22Rv1 (cell line): ENCODE measurements at regions not wholly inside any gene's neighbourhood (a gene's known extent, or its start where the extent isn't known, plus 50 kb on each side); places are given as distances from the start of the nearest gene placed in this dataset.

ENCODE experiments used
- H3K27ac ChIP-seq: fragments of 450-650 bp; 2 replicates; pipeline ENCODE4 v1.5.1; 2017
- CTCF ChIP-seq: fragments of 450-650 bp; IDR thresholded peaks from 2 replicates; pipeline ENCODE4 v1.5.1; 2017; ENCODE audit warnings: mild to moderate bottlenecking
- ZFX ChIP-seq: fragments of 450-650 bp; IDR thresholded peaks from 2 replicates; pipeline ENCODE4 v1.6.1; 2017; ENCODE audit warnings: antibody characterized with exemption, borderline replicate concordance

DNA sequence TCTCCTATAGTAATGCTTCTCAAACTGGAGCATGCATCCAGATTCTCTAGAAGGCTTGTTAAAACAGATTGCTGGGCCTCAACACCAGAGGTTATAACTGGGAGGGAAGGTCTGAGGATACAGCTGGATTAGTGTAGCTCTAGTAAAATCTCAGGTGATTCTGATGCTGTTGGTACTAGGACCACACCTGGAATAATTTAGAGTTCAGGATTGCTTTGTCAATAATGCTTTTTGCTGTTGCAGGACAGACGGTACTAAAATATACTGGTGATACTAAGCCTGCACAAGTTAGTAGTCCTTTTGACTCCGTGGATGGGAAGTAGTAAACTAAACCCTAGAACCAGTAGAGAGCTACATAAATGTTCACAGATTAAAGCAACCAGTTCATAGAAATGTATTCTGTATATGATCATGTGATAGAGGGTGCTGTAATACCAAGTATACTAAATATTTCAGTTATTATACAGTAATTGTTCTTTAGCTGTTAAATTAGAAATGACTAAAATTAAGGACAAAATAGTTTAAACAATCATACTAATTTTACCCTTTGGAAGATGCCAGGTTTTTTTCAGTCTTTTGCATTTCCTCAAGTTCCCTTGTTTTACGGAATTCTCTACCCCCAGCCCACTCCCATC, 258.2 kb upstream of the STARD13 start:
- TF ChIP-seq CTCF (no peak), ZFX (no peak)
- H3K27ac ChIP-seq, result peak overlapping the region; percentile 100

DNA sequence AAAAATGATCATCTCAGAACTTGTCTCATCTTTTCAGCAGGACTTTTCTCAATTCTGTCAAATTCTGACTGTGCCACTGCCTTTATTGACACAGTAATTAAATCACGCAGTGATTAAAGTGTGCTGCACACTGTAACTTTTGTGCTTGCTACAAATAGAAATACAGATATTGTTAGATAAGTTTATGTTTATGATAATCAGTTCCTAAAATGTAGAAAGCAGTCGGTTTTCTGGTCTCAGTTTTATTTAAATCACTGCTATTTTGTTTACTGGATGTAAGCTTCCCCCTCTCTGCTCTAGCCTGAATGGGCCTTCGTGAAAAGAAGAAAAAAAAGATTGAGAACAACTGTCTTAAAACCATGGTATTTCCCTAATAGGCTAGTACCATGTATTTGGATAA, 258.8 kb upstream of the STARD13 start:
- H3K27ac ChIP-seq, result peak overlapping the region; percentile 100
- TF ChIP-seq ZFX, result no peak
- TF ChIP-seq CTCF, result no peak

GRCh38 chr13:33545492-33545891, 259.9 kb upstream of the STARD13 start:
- TF ChIP-seq ZFX (no peak), CTCF (no peak)

DNA sequence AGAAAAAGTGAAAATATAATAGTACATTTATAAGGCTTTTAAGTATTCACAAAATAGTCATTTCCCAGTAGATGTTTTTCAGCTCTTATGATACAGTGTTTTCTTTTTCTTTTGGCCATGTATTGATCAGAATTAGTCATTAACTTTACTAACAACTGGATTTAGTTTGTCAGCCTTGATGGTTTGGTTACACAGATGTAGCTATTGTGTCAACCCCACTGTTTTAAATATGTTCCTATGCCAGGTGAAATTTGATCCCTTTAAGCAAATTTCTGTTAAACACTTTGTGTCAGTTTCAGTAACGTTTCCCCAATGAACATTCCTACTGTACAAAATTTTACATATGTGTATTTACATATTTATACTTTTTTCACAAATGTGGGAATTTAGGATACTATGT, 261.5 kb upstream of the STARD13 start:
- TF ChIP-seq CTCF (no peak), ZFX (no peak)
- H3K27ac ChIP-seq, result no peak overlapping the region

More at GRCh38 chr13:33545492-33545891, 259.9 kb upstream of the STARD13 start:
- no peak overlapping the region for H3K27ac ChIP-seq

DNA sequence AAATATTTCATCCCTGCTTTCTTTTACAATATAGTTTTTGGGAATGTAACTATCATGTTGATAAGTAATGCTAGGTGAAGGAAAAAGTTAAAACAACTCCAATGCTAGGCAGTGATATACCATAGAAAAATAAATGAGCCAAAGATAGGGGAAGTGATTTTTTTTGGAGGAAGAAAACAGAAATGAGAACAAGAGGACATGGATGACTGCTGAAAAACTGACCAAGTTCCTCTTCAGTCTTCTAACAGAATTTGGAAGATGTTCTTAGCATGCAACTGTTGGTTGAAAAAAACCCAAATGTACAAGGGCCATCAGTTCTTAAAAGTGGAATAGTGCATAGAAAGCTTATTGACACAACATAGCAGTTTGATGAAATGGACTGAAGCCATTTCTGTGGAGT, 262.5 kb upstream of the STARD13 start:
- TF ChIP-seq ZFX, result no peak
- no peak for TF ChIP-seq CTCF
- H3K27ac ChIP-seq, result no peak overlapping the region

GRCh38 chr13:33550276-33550675, 264.7 kb upstream of the STARD13 start:
- no peak overlapping the region for H3K27ac ChIP-seq
- no peak for TF ChIP-seq CTCF

DNA sequence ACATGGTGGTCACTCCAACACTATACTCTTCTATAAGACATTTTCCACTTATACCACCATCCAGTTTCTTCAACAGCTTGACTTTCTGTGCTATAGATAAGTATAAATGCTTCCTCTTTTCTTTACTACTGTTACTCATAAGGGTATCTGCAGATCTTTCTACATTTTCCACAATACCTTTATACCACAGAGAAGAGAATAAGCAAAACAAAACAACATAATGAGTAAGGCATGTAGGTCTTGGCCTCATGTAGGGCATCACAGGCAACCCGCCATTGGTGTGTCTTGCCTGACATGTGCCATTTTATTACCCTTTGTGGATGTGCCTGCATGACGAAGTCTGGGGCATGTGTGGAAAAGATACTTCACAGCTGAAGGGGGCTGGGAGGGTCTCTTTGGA, 265.3 kb upstream of the STARD13 start:
- TF ChIP-seq ZFX (no peak), CTCF (no peak)
- no peak overlapping the region for H3K27ac ChIP-seq
